BLaER1 treated with 17β-estradiol and CSF1 and Interleukin-3, amounts not matched to agents 10 nM and 100 nM (cell line): ENCODE measurements at regions not wholly inside any gene's neighbourhood (a gene's known extent, or its start where the extent isn't known, plus 50 kb on each side); places are given as distances from the start of the nearest gene placed in this dataset.

Source experiments
- H3K27ac ChIP-seq, 11 experiments: shearing (Covaris generic); formaldehyde crosslinking; 2 replicates each; pipeline ENCODE4 v1.8.1; 2022
- H3K27me3 ChIP-seq, 11 experiments: shearing (Covaris generic); formaldehyde crosslinking; 2 replicates each; pipeline ENCODE4 v1.8.1; 2022
- H3K36me3 ChIP-seq, 11 experiments: shearing (Covaris generic); formaldehyde crosslinking; 2 replicates each; pipeline ENCODE4 v1.8.1; 2022
- H3K4me1 ChIP-seq, 10 experiments: shearing (Covaris generic); formaldehyde crosslinking; 2 replicates each; pipeline ENCODE4 v1.8.1; 2022
- H3K4me2 ChIP-seq, 11 experiments: shearing (Covaris generic); formaldehyde crosslinking; 2 replicates each; pipeline ENCODE4 v1.8.1; 2022
- H3K4me3 ChIP-seq, 10 experiments: shearing (Covaris generic); formaldehyde crosslinking; 2 replicates each; pipeline ENCODE4 v1.8.1; 2022
- H3K9ac ChIP-seq, 11 experiments: shearing (Covaris generic); formaldehyde crosslinking; 2 replicates each; pipeline ENCODE4 v1.8.1; 2022
- H3K9me3 ChIP-seq, 11 experiments: shearing (Covaris generic); formaldehyde crosslinking; replicated peaks in 1 of 11; 2 replicates each; pipeline ENCODE4 v1.8.1; 2022
- H4K20me1 ChIP-seq, 11 experiments: shearing (Covaris generic); formaldehyde crosslinking; 2 replicates each; pipeline ENCODE4 v1.8.1; 2022
- Cebpa-rat ChIP-seq, 11 experiments: shearing (Covaris generic); IDR thresholded peaks; 2 replicates each; pipeline ENCODE4 v1.8.1; 2022

DNA sequence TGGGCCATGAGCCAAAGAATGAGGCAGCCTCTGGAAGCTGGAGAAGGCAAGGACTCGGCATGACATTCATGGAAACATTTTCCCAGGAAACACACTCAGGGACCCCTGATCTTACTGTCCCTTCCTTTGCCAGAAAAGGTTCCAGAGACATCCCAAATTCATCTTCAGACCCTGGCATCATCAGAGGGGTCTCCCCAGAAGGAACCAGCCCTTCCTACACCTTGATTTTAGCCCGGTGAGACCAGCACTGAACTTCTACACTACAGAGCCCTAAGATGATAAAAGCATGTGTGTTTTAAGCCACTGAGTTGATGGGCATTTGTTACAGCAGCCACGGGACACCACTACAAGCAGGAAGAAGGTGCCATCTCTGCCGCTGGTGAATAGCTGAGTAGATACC is 262.3 kb downstream of the C16orf95 start:
- Histone ChIP-seq H3K4me1 (peaks cover 0 to 9% (median 7%) of the 10 kb centered on the region in 10 experiments; a peak in 9 of 20 replicates), H3K36me3 (no peaks in the 10 kb centered on the region), H3K27me3 (no peaks in the 10 kb centered on the region)

DNA sequence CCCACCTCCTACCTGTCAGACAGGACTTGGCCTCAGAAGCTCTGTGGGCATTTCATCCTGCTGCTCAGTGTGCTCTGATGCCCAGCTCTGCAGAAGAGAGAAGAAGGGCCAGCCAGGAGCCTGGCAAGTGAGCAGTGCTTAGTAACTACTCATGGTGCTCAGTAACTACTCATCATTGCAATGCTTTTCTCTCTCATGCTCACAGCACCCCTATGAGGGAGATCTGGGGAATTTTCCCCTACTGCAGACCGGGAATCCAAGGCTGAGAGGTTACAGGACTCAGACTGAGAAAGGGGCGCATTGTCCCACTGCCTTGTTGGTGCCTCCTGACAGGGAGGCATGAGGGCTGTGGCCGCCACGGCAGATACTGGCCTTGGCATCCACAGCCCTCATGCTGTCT is 261.1 kb downstream of the C16orf95 start:
- TF ChIP-seq Cebpa-rat (IDR thresholded peaks at IDR 0.05), result no peak
- H3K4me2 ChIP-seq, result no peak overlapping the region
- H4K20me1 ChIP-seq, result no peaks in the 10 kb centered on the region
- no peak overlapping the region for H3K27ac ChIP-seq
- no peaks in the 10 kb centered on the region; a peak in 1 of 20 replicates for H3K4me1 ChIP-seq
- H3K9ac ChIP-seq, result no peak overlapping the region
- H3K27me3 ChIP-seq, result no peaks in the 10 kb centered on the region
- H3K9me3 ChIP-seq, result peaks cover 0 to 10% (median 7%) of the 10 kb centered on the region in 11 experiments; a peak in 13 of 22 replicates
- no peak overlapping the region for H3K4me3 ChIP-seq
- no peaks in the 10 kb centered on the region for H3K36me3 ChIP-seq

More for the DNA sequence above, 262.3 kb downstream of the C16orf95 start:
- Histone ChIP-seq H3K9me3 (peaks cover 0 to 10% (median 7%) of the 10 kb centered on the region in 11 experiments; a peak in 13 of 22 replicates), H3K4me2 (no peak overlapping the region), H3K27ac (no peak overlapping the region), H3K4me3 (no peak overlapping the region), H3K9ac (no peak overlapping the region), H4K20me1 (no peaks in the 10 kb centered on the region)
- TF ChIP-seq Cebpa-rat (IDR thresholded peaks at IDR 0.05), result no peak

DNA sequence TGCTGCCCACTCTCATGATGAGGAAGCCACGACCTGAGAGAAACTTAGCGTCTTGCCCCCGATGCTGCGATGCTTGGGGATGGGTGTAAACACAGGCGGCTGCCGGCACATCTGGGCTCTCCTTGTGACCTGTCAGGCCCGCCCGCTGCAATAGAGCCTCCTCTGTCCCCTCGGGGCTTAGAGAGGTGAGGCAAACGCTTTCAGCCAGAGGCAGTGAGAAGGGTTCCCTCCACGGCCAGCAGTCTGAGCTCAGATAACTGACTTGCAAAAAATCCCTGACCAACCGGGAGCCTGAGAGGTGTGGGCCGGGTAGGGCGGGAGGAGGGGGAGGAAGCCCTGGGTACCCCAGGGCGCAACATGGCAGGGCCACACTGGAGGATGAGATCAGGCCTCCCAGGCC is 260.6 kb downstream of the C16orf95 start:
- Histone ChIP-seq H3K27ac (no peak overlapping the region), H3K36me3 (no peaks in the 10 kb centered on the region), H3K9me3 (peaks cover 0 to 10% (median 7%) of the 10 kb centered on the region in 11 experiments; a peak in 13 of 22 replicates), H3K27me3 (no peaks in the 10 kb centered on the region), H3K4me2 (no peak overlapping the region), H3K4me3 (no peak overlapping the region), H3K4me1 (no peaks in the 10 kb centered on the region; a peak in 1 of 20 replicates), H3K9ac (no peak overlapping the region), H4K20me1 (no peaks in the 10 kb centered on the region)
- TF ChIP-seq Cebpa-rat (IDR thresholded peaks at IDR 0.05), result no peak

DNA sequence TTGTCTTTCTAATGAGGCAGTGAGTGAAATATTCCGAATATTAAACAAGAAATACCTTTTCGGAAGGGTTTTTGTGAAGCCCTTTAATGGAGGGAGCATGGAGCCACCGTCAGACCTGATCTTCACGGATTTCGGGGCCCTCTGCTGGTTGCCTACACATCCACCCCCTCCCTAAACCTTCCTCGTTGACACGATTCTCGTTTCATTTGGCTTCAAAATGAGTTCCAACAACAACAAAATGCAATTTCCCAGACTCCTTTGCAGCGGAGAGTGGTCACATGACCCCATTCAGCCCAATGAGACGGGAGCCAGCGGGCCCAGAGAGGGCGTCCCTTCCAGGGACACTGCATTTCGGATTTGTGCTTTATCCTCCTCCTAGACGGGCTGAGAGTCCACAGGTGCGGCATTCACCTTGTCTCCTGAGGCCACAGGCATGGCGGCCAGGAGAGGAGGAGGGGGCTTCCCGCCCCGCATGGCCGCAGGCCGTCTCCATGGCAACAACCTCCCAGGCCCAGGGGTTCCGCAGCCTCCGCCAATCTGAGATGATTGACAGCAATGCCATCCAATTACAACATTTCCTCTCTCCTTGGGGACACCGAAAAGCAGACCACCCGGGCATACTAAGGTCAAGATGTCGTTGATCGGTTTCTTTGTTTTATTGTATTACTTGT is 259.8 kb downstream of the C16orf95 start:
- no peaks in the 10 kb centered on the region for H3K27me3 ChIP-seq

DNA sequence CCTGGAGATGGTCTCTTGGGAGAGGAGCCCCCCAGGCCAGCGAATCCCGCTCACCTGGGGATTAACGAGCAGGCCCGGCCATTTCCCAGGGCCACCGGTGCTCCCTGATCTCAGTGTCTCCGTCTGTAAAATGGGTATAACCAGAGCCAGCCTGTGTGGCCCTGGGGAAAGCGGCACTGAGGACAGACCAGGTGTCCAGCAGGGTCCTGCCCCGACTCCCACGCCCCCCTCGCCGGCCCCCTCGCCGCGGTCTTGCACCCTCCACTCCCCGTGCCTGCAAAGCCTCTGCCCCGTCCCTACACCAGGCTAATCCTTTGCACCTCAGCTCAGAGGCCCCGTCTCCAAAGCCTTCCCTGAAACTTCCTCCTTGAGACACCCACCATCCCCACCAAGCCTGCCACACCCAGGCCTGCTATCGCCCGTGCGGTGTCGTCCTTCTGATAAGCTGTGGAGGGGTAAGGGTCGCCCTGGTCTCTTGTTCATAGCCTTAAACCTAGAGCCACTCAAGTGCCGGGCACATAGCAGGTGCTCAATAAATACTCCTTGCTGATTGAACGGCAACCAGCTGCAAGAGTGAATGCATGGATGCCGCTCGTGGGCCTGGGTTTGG is 259.1 kb downstream of the C16orf95 start:
- no peaks in the 10 kb centered on the region for H3K27me3 ChIP-seq
- H3K4me3 ChIP-seq, result no peak overlapping the region
- H3K27ac ChIP-seq, result no peak overlapping the region
- no peaks in the 10 kb centered on the region for H3K36me3 ChIP-seq
- H3K4me1 ChIP-seq, result peaks cover 0 to 8% (median 0%) of the 10 kb centered on the region in 10 experiments; a peak in 3 of 20 replicates
- no peak overlapping the region for H3K4me2 ChIP-seq
- peaks cover 0 to 10% (median 7%) of the 10 kb centered on the region in 11 experiments; a peak in 13 of 22 replicates for H3K9me3 ChIP-seq
- H3K9ac ChIP-seq, result no peak overlapping the region
- H4K20me1 ChIP-seq, result no peaks in the 10 kb centered on the region
- TF ChIP-seq Cebpa-rat (IDR thresholded peaks at IDR 0.05), result no peak

More for the DNA sequence above, 259.8 kb downstream of the C16orf95 start:
- Histone ChIP-seq H3K9ac (no peak overlapping the region), H3K4me2 (no peak overlapping the region), H3K36me3 (no peaks in the 10 kb centered on the region), H4K20me1 (no peaks in the 10 kb centered on the region), H3K4me1 (peaks cover 0 to 1% (median 0%) of the 10 kb centered on the region in 10 experiments; a peak in 1 of 20 replicates), H3K27ac (no peak overlapping the region), H3K4me3 (no peak overlapping the region), H3K9me3 (peaks cover 0 to 10% (median 7%) of the 10 kb centered on the region in 11 experiments; a peak in 13 of 22 replicates)
- no peak for TF ChIP-seq Cebpa-rat (IDR thresholded peaks at IDR 0.05)

DNA sequence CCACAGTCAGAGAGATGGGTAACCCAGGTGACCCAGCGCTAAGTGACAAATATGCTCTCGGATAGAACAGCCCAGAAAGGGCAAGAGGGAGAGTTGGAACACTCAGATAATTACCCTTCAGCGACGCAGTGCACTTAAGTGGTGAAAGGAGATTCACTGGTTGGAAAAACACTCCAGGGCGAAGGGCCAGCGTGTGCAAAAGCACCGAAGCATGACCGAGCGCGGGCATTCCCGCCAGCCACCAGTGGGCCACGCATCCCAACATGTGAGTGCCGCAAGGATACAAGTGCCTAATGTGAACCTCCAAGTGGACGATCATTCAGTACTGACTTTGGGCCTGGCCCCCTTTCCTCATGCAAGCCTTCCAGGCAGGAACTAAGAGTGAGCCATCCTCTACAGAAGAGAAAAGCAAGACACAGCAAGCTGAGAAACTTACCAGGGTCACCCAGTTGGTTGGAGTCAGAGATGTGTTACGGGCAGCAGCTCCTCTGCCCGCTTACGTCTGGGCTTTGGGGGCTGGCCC is 258.4 kb downstream of the C16orf95 start:
- TF ChIP-seq Cebpa-rat (IDR thresholded peaks at IDR 0.05), result no peak

DNA sequence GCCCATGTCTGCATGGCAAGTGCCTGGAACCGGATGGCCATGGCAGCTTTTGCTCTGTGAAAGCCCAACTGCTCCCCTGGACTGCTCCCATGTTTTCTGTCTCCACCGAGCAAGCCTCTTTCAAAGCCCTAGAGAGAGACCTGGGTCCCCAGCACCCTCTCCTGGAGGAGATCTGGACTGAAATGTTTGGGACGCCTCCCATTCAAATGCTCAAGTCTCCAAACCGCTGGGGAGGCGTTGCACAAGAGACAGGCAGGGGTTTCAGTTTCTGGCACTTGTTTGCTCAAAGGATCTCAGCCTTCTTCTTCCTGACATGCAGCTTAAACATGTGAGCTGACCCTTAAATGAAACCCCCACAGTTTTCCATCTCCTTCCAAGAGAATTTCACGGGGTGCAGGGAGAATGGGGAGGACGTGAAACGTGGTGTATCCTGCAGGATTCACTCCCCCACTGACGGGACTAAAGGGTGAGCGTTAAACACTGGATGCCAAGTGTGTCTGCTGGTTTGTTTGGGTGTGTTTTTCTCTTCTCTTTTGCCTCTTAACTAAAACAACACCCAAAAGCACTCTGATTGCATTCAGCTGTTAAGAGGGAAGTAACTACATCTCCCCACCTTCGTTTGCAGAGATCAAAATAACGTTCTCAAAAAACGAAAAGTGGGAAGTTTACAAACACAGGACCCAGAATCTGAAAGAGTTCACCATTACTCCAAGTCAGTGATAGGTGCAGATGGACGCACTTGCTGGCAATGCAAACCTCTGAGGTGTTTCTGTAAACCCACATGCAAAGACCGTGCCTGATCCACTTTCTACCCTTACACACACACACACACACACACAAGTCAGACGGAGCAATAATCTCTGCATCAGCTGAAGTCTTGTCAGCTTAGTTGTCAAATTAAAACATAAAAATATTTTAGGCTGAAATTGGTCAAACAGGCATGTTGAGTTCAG is 256.9 kb downstream of the C16orf95 start:
- 0 out of 22 replicates have a peak, but pooled peaks of 1 of the 11 experiments have one; percentile 21 for TF ChIP-seq Cebpa-rat (IDR thresholded peaks at IDR 0.05)
- Histone ChIP-seq H3K4me2 (peak overlapping the region in 3 of 11 experiments; percentile 8 to 17 (median 15); a peak in 2 of 22 replicates), H3K4me3 (no peak overlapping the region), H3K4me1 (peaks cover 7 to 18% (median 9%) of the 10 kb centered on the region in 10 experiments), H3K9me3 (no peaks in the 10 kb centered on the region), H3K27me3 (no peaks in the 10 kb centered on the region), H3K36me3 (no peaks in the 10 kb centered on the region), H3K27ac (no peak overlapping the region), H3K9ac (no peak overlapping the region), H4K20me1 (no peaks in the 10 kb centered on the region)

More for the DNA sequence above, 258.4 kb downstream of the C16orf95 start:
- Histone ChIP-seq H3K4me2 (no peak overlapping the region), H3K9ac (no peak overlapping the region), H3K4me1 (peaks cover 0 to 8% (median 0%) of the 10 kb centered on the region in 10 experiments; a peak in 3 of 20 replicates), H3K27ac (no peak overlapping the region), H3K4me3 (no peak overlapping the region), H3K9me3 (peaks cover 0 to 10% (median 7%) of the 10 kb centered on the region in 11 experiments; a peak in 13 of 22 replicates), H3K36me3 (no peaks in the 10 kb centered on the region), H3K27me3 (no peaks in the 10 kb centered on the region), H4K20me1 (no peaks in the 10 kb centered on the region)

DNA sequence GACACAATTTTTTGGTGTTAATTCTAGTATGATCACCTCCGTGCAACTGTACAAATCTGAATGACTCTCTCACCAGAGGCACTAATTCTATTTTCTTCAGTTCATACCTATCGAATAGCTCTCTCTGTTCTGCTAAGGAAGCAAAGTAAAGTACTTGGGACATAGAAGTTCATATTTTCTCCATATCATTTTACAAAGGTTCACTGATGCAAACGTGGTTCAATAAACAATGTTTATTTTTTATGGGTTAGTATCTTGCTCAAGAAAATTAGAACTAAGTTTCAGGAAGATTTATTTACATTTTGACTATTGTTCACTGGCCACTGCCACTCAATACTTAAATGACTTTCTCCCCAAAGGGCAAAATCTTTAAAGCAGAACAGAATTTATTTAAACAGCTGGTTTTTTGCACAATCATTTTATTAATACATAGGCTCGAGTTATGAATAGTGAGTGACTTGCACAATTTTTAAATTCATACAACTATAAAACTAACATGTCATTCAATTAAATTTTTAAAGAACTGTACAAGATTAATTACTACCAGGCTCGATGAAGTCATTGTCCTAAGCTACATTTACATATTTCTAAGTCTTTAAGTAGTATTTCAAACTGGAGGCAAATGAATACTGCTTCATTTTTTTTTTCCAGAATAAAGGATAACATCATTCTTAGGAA is 255.8 kb downstream of the C16orf95 start:
- Histone ChIP-seq H3K27ac (no peak overlapping the region), H3K9me3 (no peaks in the 10 kb centered on the region), H4K20me1 (no peaks in the 10 kb centered on the region), H3K4me3 (no peak overlapping the region), H3K9ac (no peak overlapping the region), H3K27me3 (no peaks in the 10 kb centered on the region), H3K4me2 (no peak overlapping the region), H3K36me3 (no peaks in the 10 kb centered on the region), H3K4me1 (peaks cover 14 to 29% (median 19%) of the 10 kb centered on the region in 10 experiments)
- TF ChIP-seq Cebpa-rat (IDR thresholded peaks at IDR 0.05), result no peak
